ENCODE measurements at regions not wholly inside any gene's neighbourhood (a gene's known extent, or its start where the extent isn't known, plus 50 kb on each side); places are given as distances from the start of the nearest gene placed in this dataset.
A peak's percentile ranks its signal among the peaks of the same experiment; 100 is the strongest.

DNA sequence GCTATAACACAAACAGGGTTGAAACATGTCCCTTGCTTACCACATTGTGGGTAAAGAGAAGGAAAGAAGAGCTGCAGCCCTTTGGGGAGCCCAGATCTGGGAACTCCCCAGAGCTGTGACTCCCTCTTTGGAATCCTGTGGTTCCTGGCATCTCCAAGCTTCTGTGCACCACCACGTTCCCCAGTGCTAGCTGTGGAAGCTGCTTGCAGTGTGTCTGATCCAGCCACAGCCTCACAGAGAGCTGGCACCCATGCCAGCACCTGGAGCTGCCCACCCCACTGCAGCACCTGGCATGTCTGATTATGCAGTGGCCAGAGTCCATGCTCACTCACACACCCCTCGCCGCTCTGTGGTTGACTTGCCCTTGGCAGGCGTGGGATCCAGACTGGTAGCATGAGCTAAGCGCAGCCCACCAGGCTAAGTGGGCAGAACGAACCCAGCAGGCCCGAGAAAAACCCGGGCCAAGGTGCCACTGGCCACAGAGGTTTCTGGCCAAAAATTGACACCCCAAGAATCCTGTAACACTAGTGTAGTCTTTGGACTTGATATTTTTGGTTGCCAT, 252.6 kb upstream of the KCNJ16 start:
- H3K9me2 ChIP-seq (ENCODE audit: insufficient read depth, low read length), result no peaks in the 10 kb centered on the region
- H4K20me1 ChIP-seq (ENCODE audit: insufficient read depth), result no peaks in the 10 kb centered on the region
- TF ChIP-seq, protein P1, sequence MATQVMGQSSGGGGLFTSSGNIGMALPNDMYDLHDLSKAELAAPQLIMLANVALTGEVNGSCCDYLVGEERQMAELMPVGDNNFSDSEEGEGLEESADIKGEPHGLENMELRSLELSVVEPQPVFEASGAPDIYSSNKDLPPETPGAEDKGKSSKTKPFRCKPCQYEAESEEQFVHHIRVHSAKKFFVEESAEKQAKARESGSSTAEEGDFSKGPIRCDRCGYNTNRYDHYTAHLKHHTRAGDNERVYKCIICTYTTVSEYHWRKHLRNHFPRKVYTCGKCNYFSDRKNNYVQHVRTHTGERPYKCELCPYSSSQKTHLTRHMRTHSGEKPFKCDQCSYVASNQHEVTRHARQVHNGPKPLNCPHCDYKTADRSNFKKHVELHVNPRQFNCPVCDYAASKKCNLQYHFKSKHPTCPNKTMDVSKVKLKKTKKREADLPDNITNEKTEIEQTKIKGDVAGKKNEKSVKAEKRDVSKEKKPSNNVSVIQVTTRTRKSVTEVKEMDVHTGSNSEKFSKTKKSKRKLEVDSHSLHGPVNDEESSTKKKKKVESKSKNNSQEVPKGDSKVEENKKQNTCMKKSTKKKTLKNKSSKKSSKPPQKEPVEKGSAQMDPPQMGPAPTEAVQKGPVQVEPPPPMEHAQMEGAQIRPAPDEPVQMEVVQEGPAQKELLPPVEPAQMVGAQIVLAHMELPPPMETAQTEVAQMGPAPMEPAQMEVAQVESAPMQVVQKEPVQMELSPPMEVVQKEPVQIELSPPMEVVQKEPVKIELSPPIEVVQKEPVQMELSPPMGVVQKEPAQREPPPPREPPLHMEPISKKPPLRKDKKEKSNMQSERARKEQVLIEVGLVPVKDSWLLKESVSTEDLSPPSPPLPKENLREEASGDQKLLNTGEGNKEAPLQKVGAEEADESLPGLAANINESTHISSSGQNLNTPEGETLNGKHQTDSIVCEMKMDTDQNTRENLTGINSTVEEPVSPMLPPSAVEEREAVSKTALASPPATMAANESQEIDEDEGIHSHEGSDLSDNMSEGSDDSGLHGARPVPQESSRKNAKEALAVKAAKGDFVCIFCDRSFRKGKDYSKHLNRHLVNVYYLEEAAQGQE (IDR thresholded peaks at IDR 0.05; ENCODE audit: borderline replicate concordance), result no peak
- TF ChIP-seq TAF1 (IDR thresholded peaks at IDR 0.05; ENCODE audit: low read depth) (no peak), EZH2 (IDR thresholded peaks at IDR 0.05; ENCODE audit: borderline replicate concordance, insufficient read depth, low read length, poor library complexity, severe bottlenecking) (no peak)
- H3K4me3 ChIP-seq (ENCODE audit: low read length), result no peak overlapping the region
- H3K36me3 ChIP-seq (ENCODE audit: insufficient read depth, low read length), result no peaks in the 10 kb centered on the region
- no peaks in the 10 kb centered on the region for H3F3A ChIP-seq (ENCODE audit: insufficient read depth, low read length, poor library complexity, severe bottlenecking)
- no peak overlapping the region for H3K4me2 ChIP-seq (ENCODE audit: low read length)
- no peaks in the 10 kb centered on the region for H3K79me2 ChIP-seq (replicated peaks; ENCODE audit: insufficient read depth, low read length)
- H3K9ac ChIP-seq (ENCODE audit: low read length), result no peak overlapping the region
- H2AFZ ChIP-seq (ENCODE audit: low read depth, low read length), result no peak overlapping the region
- H3K9me3 ChIP-seq (ENCODE audit: low read length), result peaks cover 12% of the 10 kb centered on the region
- H3K27ac ChIP-seq (ENCODE audit: low read length), result no peak overlapping the region
- H3K27me3 ChIP-seq (ENCODE audit: insufficient read depth, low read depth, low read length), result no peaks in the 10 kb centered on the region

DNA sequence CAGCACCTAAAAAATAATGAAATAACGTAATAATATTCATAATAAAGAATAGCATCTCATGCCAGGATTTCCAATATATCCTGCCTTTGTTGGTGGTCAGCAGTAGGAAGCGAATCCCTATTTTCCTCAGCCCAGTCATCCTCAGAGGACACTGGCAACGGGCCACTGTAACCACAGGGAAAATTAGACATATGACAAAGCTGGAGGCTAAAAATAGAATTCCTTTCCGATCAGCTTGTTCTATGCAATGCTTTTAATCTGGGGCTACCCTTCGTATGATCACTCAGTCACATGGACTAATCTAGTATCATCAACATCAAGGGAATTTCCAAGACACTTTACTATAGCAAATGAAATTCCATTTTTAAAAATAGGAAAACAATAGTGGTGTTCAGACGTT, 246.9 kb upstream of the KCNJ16 start:
- Histone ChIP-seq H3K9me3 (ENCODE audit: low read length) (no peaks in the 10 kb centered on the region), H3K79me2 (replicated peaks; ENCODE audit: insufficient read depth, low read length) (no peaks in the 10 kb centered on the region), H3F3A (ENCODE audit: insufficient read depth, low read length, poor library complexity, severe bottlenecking) (no peaks in the 10 kb centered on the region), H3K9ac (ENCODE audit: low read length) (no peak overlapping the region), H3K27me3 (ENCODE audit: insufficient read depth, low read depth, low read length) (no peaks in the 10 kb centered on the region), H3K4me2 (ENCODE audit: low read length) (no peak overlapping the region), H3K27ac (ENCODE audit: low read length) (peak overlapping the region; percentile 38), H3K36me3 (ENCODE audit: insufficient read depth, low read length) (no peaks in the 10 kb centered on the region), H2AFZ (ENCODE audit: low read depth, low read length) (no peak overlapping the region), H4K20me1 (ENCODE audit: insufficient read depth) (no peaks in the 10 kb centered on the region), H3K9me2 (ENCODE audit: insufficient read depth, low read length) (no peaks in the 10 kb centered on the region), H3K4me3 (ENCODE audit: low read length) (no peak overlapping the region)
- TF ChIP-seq, protein P1 (IDR thresholded peaks at IDR 0.05; ENCODE audit: borderline replicate concordance), result no peak
- TF ChIP-seq SMC3 (conservative IDR thresholded peaks at IDR 0.05; ENCODE audit: poor library complexity) (no peak), EZH2 (IDR thresholded peaks at IDR 0.05; ENCODE audit: borderline replicate concordance, insufficient read depth, low read length, poor library complexity, severe bottlenecking) (no peak), MXI1 (conservative IDR thresholded peaks at IDR 0.05; ENCODE audit: poor library complexity, severe bottlenecking) (no peak), TAF1 (IDR thresholded peaks at IDR 0.05; ENCODE audit: low read depth) (no peak), EP300 (conservative IDR thresholded peaks at IDR 0.05; ENCODE audit: poor library complexity, severe bottlenecking) (no peak), POLR2AphosphoS5 (IDR thresholded peaks at IDR 0.05) (no peak), RAD21 (conservative IDR thresholded peaks at IDR 0.05) (no peak)
- TF ChIP-seq, protein P2, sequence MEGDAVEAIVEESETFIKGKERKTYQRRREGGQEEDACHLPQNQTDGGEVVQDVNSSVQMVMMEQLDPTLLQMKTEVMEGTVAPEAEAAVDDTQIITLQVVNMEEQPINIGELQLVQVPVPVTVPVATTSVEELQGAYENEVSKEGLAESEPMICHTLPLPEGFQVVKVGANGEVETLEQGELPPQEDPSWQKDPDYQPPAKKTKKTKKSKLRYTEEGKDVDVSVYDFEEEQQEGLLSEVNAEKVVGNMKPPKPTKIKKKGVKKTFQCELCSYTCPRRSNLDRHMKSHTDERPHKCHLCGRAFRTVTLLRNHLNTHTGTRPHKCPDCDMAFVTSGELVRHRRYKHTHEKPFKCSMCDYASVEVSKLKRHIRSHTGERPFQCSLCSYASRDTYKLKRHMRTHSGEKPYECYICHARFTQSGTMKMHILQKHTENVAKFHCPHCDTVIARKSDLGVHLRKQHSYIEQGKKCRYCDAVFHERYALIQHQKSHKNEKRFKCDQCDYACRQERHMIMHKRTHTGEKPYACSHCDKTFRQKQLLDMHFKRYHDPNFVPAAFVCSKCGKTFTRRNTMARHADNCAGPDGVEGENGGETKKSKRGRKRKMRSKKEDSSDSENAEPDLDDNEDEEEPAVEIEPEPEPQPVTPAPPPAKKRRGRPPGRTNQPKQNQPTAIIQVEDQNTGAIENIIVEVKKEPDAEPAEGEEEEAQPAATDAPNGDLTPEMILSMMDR (IDR thresholded peaks at IDR 0.05; ENCODE audit: poor library complexity, severe bottlenecking), result no peak
